Heart right ventricle (tissue), 16 donors: ENCODE measurements at regions not wholly inside any gene's neighbourhood (a gene's known extent, or its start where the extent isn't known, plus 50 kb on each side); places are given as distances from the start of the nearest gene placed in this dataset.

ENCODE experiments used
- ATAC-seq, 8 donors: fragments of 200-7000 bp; cut with Tn5 transposase; one replicate each; pipeline ENCODE4 v1.9.1; 2020; ENCODE audit warnings: mild to moderate bottlenecking in 8 of 8, moderate library complexity in 8 of 8, moderate number of reproducible peaks in 1 of 8
- DNase-seq, 2 donors: peaks; one replicate each; pipeline ENCODE4 v3.0.0-alpha.2; 2020
- H3K27ac ChIP-seq, 10 donors: fragments of 200-600 bp; sonication (generic) in 2 of 10; one replicate each; pipeline versions ENCODE4 v1.5.0 to v1.8.0; 2020 to 2022; ENCODE audit warnings: mild to moderate bottlenecking in 3 of 10
- H3K27me3 ChIP-seq, 7 donors: fragments of 200-600 bp; one replicate each; pipeline ENCODE4 v1.8.0; 2021 to 2022; ENCODE audit warnings: mild to moderate bottlenecking in 2 of 7
- H3K36me3 ChIP-seq, 9 donors: fragments of 200-600 bp; sonication (generic) in 1 of 9; one replicate each; pipeline versions ENCODE4 v1.5.0 to v1.8.0; 2020 to 2022; ENCODE audit warnings: mild to moderate bottlenecking in 2 of 9
- H3K4me1 ChIP-seq, 9 donors: fragments of 200-600 bp; sonication (generic) in 1 of 9; one replicate each; pipeline versions ENCODE4 v1.5.0 to v1.8.0; 2020 to 2022; ENCODE audit warnings: mild to moderate bottlenecking in 4 of 9
- H3K4me3 ChIP-seq, 10 donors: fragments of 200-600 bp; sonication (generic) in 2 of 10; one replicate each; pipeline versions ENCODE4 v1.5.0 to v1.8.0; 2020 to 2022; ENCODE audit warnings: mild to moderate bottlenecking in 7 of 10, moderate library complexity in 2 of 10
- H3K9me3 ChIP-seq, 11 donors: fragments of 200-600 bp in 10 of 11; sonication (generic) in 2 of 11; one replicate each; pipeline versions ENCODE4 v1.5.0 to v1.8.0; 2013 to 2022; ENCODE audit warnings: mild to moderate bottlenecking in 2 of 11, control low read depth in 1 of 11, moderate library complexity in 1 of 11
- CTCF ChIP-seq, 9 donors: fragments of 200-600 bp; sonication (generic) in 2 of 9; IDR thresholded peaks; one replicate each; pipeline versions ENCODE4 v1.5.0 to v1.8.0; 2021 to 2022; ENCODE audit warnings: antibody characterized with exemption in 9 of 9, mild to moderate bottlenecking in 5 of 9, moderate library complexity in 1 of 9
- WGBS, 2 donors: extraction: QIAGEN DNeasy Blood & Tissue Kit; methylation state at CpG; one replicate each; pipeline ENCODE4 v1.1.7; 2013; ENCODE audit warnings: inconsistent platforms in 1 of 2; 5-methylcytosine and 5-hydroxymethylcytosine counted together
- intact Hi-C, 10 donors: fragments of 100-400 bp; cut with DNase I; formaldehyde crosslinking; loops; one replicate each; pipeline versions ENCODE4 v1.11.1 to v1.14.2; 2022
- donor health status: Arrhythmogenic right ventricular cardiomyopathy.
- donor health status: ischemic (EF 13 %, LVEDD 7.1; RV severe dilation, severe dysfunction).
- donor health status: healthy with polysubstance abuse.
- donor health status: DM: no; HTN: yes; CAD: no.
- donor health status: DM: no; HTN: no; CAD: no.
- donor health status: ischemic (EF 25% LVEDD 6.9; RV normal size, moderate dysfunction).
- donor health status: ischemic (EF 25% LVEDD 5.7; RV mildly dilated, moderate dysfunction).
- donor health status: healthy.
- donor health status: DM: yes; HTN: yes; CAD: no.
- donor health status: Ischemic cardiomyopathy.
- donor health status: ischemic (EF 35%, LVEDD 5.7; RV mildly dilated, moderate dysfunction).
- donor health status: nonischemic (EF 11% LVEDD 7.7; RV severe dilation, severe dysfunction).
- donor health status: DM: yes; HTN: yes; CAD: no.
- donor health status: PGD.
- donor health status: ischemic (EF 29% LVEDD 5.4; RV normal size, mild dysfunction).
- donor health status: nonischemic (EF 23%, LVEDD 6.1; RV moderate dilation, normal function).

GRCh38 chr6:125354649-125355048, 52.9 kb upstream of the HDDC2 start:
- no peak overlapping the region for H3K4me3 ChIP-seq
- WGBS, 2 donors: 50 to 77% methylated on average over 3 of the region's 3 CpGs
- H3K9me3 ChIP-seq: no peaks in the 10 kb centered on the region
- TF ChIP-seq CTCF (IDR thresholded peaks at IDR 0.05): no peak
- H3K36me3 ChIP-seq: no peaks in the 10 kb centered on the region
- peaks cover 0 to 22% (median 3%) of the 10 kb centered on the region in 9 donors for H3K4me1 ChIP-seq
- no peaks in the 10 kb centered on the region for H3K27me3 ChIP-seq
- DNase-seq (no peak), ATAC-seq (no peak)
- H3K27ac ChIP-seq: no peak overlapping the region
- intact Hi-C loops: no loop called here

GRCh38 chr6:125356884-125357283, 55.1 kb upstream of the HDDC2 start:
- ATAC-seq: no peak
- intact Hi-C loops: no loop called here
- Histone ChIP-seq H3K27ac (peak overlapping the region in 5 of 10 donors; percentile 15 to 58 (median 34)), H3K4me3 (no peak overlapping the region), H3K36me3 (no peaks in the 10 kb centered on the region), H3K9me3 (no peaks in the 10 kb centered on the region), H3K27me3 (peaks cover 0 to 9% (median 0%) of the 10 kb centered on the region in 7 donors), H3K4me1 (peaks cover 0 to 24% (median 3%) of the 10 kb centered on the region in 9 donors)
- no peak for DNase-seq
- WGBS, 2 donors: 69 to 79% methylated on average over 5 of the region's 5 CpGs
- TF ChIP-seq CTCF (IDR thresholded peaks at IDR 0.05): no peak

- WGBS, 2 donors: 41 to 52% methylated on average over 8 of the region's 8 CpGs
- ATAC-seq: peak in 7 of 8 donors; percentile 34 to 83 (median 68)
- peak overlapping the region in 6 of 10 donors; percentile 15 to 58 (median 39) for H3K27ac ChIP-seq
- no peaks in the 10 kb centered on the region for H3K9me3 ChIP-seq
- no peaks in the 10 kb centered on the region for H3K36me3 ChIP-seq
- H3K4me1 ChIP-seq: peaks cover 0 to 32% (median 7%) of the 10 kb centered on the region in 9 donors
- DNase-seq: peak; percentile 18 to 48
- intact Hi-C loops: no loop called here
- H3K27me3 ChIP-seq: peaks cover 0 to 17% (median 0%) of the 10 kb centered on the region in 7 donors
- no peak for TF ChIP-seq CTCF (IDR thresholded peaks at IDR 0.05)
- H3K4me3 ChIP-seq: no peak overlapping the region
These were observed 55.9 kb upstream of the HDDC2 start for GRCh38 chr6:125357515-125358256.

- ATAC-seq (no peak), DNase-seq (no peak)
- no peak overlapping the region for H3K27ac ChIP-seq
- peaks cover 0 to 29% (median 0%) of the 10 kb centered on the region in 7 donors for H3K27me3 ChIP-seq
- no peaks in the 10 kb centered on the region for H3K36me3 ChIP-seq
- 95 to 96% methylated on average over 3 of the region's 3 CpGs for WGBS, 2 donors
- no peak overlapping the region for H3K4me3 ChIP-seq
- peaks cover 0 to 43% (median 16%) of the 10 kb centered on the region in 9 donors for H3K4me1 ChIP-seq
- intact Hi-C loops: no loop called here
- H3K9me3 ChIP-seq: no peaks in the 10 kb centered on the region
- no peak for TF ChIP-seq CTCF (IDR thresholded peaks at IDR 0.05)
These were observed 57.1 kb upstream of the HDDC2 start for GRCh38 chr6:125358898-125359297.
